OCI-LY3 (cell line): ENCODE measurements at regions not wholly inside any gene's neighbourhood (a gene's known extent, or its start where the extent isn't known, plus 50 kb on each side); places are given as distances from the start of the nearest gene placed in this dataset.

Experiments used
- H2AFZ ChIP-seq: fragments of 200-600, 300-600 bp; shearing (Covaris generic); 2 replicates; pipeline ENCODE4 v1.6.0; 2014; ENCODE audit warnings: antibody characterized with exemption, low read depth, low read length
- H3K27ac ChIP-seq: fragments of 200-600, 300-600 bp; sonication (generic); 2 replicates; pipeline ENCODE4 v1.5.1; 2014; ENCODE audit warnings: mild to moderate bottlenecking, low read length, moderate library complexity, mixed read lengths
- H3K27me3 ChIP-seq: fragments of 200-600, 300-600 bp; sonication (generic); 2 replicates; pipeline ENCODE4 v1.6.1; 2014; ENCODE audit warnings: low read depth, low read length, mixed read lengths
- H3K36me3 ChIP-seq: fragments of 200-600, 300-600 bp; sonication (generic); replicated peaks from 2 replicates; pipeline ENCODE3; 2014; ENCODE audit warnings: low read depth, low read length, mixed read lengths
- H3K4me1 ChIP-seq: fragments of 300-600, 200-600 bp; sonication (generic); 2 replicates; pipeline ENCODE4 v1.6.1; 2014; ENCODE audit warnings: low read length, mixed read lengths
- H3K4me2 ChIP-seq: fragments of 200-600, 300-600 bp; sonication (generic); 2 replicates; pipeline ENCODE4 v1.6.1; 2014; ENCODE audit warnings: low read length, mixed read lengths
- H3K4me3 ChIP-seq: fragments of 300-600, 200-600 bp; sonication (generic); 2 replicates; pipeline ENCODE4 v1.5.1; 2014; ENCODE audit warnings: antibody characterized with exemption, mild to moderate bottlenecking, low read length, moderate library complexity
- H3K79me2 ChIP-seq: fragments of 300-600, 200-600 bp; shearing (Covaris generic); 2 replicates; pipeline ENCODE4 v1.6.1; 2014; ENCODE audit warnings: mild to moderate bottlenecking, low read length, mixed read lengths
- H3K9ac ChIP-seq: fragments of 300-600, 200-600 bp; shearing (Covaris generic); 2 replicates; pipeline ENCODE4 v1.6.0; 2014; ENCODE audit warnings: mild to moderate bottlenecking, low read length, moderate library complexity
- H3K9me3 ChIP-seq: fragments of 200-600, 300-600 bp; shearing (Covaris generic); 2 replicates; pipeline ENCODE4 v1.6.1; 2014; ENCODE audit warnings: low read length, mixed read lengths; ENCODE audit not compliant: insufficient read depth
- H4K20me1 ChIP-seq: fragments of 200-600, 300-600 bp; sonication (generic); 2 replicates; pipeline ENCODE4 v1.6.1; 2016; ENCODE audit warnings: low read length, mixed read lengths; ENCODE audit not compliant: insufficient read depth
- CTCF ChIP-seq: fragments of 200-600, 300-600 bp; sonication (generic); IDR thresholded peaks from 2 replicates; pipeline ENCODE4 v1.5.1; 2014; ENCODE audit warnings: antibody characterized with exemption, low read length, low read depth
- EZH2phosphoT487 ChIP-seq: fragments of 200-600 bp; shearing (Covaris generic); IDR thresholded peaks from 2 replicates; pipeline ENCODE4 v1.6.1; 2018; ENCODE audit warnings: antibody characterized with exemption, mixed run types, low read depth

- H3K27ac ChIP-seq: no peak overlapping the region
These were observed 220.1 kb downstream of the IRS1 start for GRCh38 chr2:226579519-226579918.

GRCh38 chr2:226578879-226579278 lies 220.7 kb downstream of the IRS1 start:
- H3K9me3 ChIP-seq: no peaks in the 10 kb centered on the region
- no peaks in the 10 kb centered on the region for H3K79me2 ChIP-seq
- no peak overlapping the region for H3K9ac ChIP-seq
- H3K4me1 ChIP-seq: no peaks in the 10 kb centered on the region
- TF ChIP-seq EZH2phosphoT487 (no peak), CTCF (no peak)
- no peaks in the 10 kb centered on the region for H3K27me3 ChIP-seq
- no peak overlapping the region for H3K4me2 ChIP-seq
- no peak overlapping the region for H2AFZ ChIP-seq
- no peak overlapping the region for H3K4me3 ChIP-seq
- H3K36me3 ChIP-seq: no peaks in the 10 kb centered on the region
- H4K20me1 ChIP-seq: no peaks in the 10 kb centered on the region
- H3K27ac ChIP-seq: no peak overlapping the region

More at GRCh38 chr2:226579519-226579918, 220.1 kb downstream of the IRS1 start:
- H3K4me1 ChIP-seq: no peaks in the 10 kb centered on the region
- no peak overlapping the region for H3K4me2 ChIP-seq
- H4K20me1 ChIP-seq: no peaks in the 10 kb centered on the region
- no peaks in the 10 kb centered on the region for H3K27me3 ChIP-seq
- TF ChIP-seq CTCF (no peak), EZH2phosphoT487 (no peak)
- no peak overlapping the region for H3K9ac ChIP-seq
- H3K36me3 ChIP-seq: no peaks in the 10 kb centered on the region
- no peaks in the 10 kb centered on the region for H3K9me3 ChIP-seq
- no peak overlapping the region for H2AFZ ChIP-seq
- H3K4me3 ChIP-seq: no peak overlapping the region
- no peaks in the 10 kb centered on the region for H3K79me2 ChIP-seq

- Histone ChIP-seq H3K27ac (no peak overlapping the region), H3K79me2 (no peaks in the 10 kb centered on the region), H2AFZ (no peak overlapping the region), H3K36me3 (no peaks in the 10 kb centered on the region), H4K20me1 (no peaks in the 10 kb centered on the region), H3K9me3 (no peaks in the 10 kb centered on the region), H3K9ac (no peak overlapping the region), H3K4me1 (no peaks in the 10 kb centered on the region), H3K4me3 (no peak overlapping the region), H3K27me3 (no peaks in the 10 kb centered on the region), H3K4me2 (no peak overlapping the region)
- TF ChIP-seq CTCF (no peak), EZH2phosphoT487 (no peak)
These were observed 221.2 kb downstream of the IRS1 start for GRCh38 chr2:226578373-226578772.

DNA sequence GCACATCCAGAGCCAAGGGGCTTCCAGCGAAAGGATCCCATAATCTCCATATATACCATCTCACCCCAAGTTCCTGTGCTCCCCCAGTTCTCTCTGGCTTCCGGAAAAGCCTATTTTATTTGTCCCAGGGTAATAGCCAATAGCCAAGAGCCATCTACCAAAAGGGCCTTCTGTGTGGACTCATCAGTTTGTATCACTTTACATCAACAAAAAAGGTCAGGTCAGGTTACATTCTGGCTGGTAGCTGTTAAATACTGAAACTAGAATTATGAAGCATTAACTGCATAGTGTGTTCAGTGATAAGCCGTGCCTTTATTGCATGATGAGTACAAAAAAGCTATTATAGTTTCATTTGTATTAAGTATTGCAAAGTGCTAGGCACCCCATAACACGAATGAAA lies 223.7 kb downstream of the IRS1 start:
- Histone ChIP-seq H3K4me1 (no peaks in the 10 kb centered on the region), H2AFZ (no peak overlapping the region), H3K79me2 (no peaks in the 10 kb centered on the region), H3K27me3 (no peaks in the 10 kb centered on the region), H3K4me2 (no peak overlapping the region), H3K36me3 (no peaks in the 10 kb centered on the region), H3K9ac (no peak overlapping the region), H3K27ac (no peak overlapping the region), H3K9me3 (no peaks in the 10 kb centered on the region), H4K20me1 (no peaks in the 10 kb centered on the region), H3K4me3 (no peak overlapping the region)
- no peak for TF ChIP-seq EZH2phosphoT487
- TF ChIP-seq CTCF: no peak
